Lower leg skin (tissue), 4 donors: ENCODE measurements at regions not wholly inside any gene's neighbourhood (a gene's known extent, or its start where the extent isn't known, plus 50 kb on each side); places are given as distances from the start of the nearest gene placed in this dataset.

Source experiments
- DNase-seq, 2 donors: peaks; one replicate each; pipeline ENCODE4 v3.0.0-alpha.2; 2019; ENCODE audit warnings: low spot score in 2 of 2
- H3K4me3 ChIP-seq: fragments of 200-600 bp; sonication (generic); 2 replicates; pipeline ENCODE4 v1.5.1; 2017; ENCODE audit warnings: mild to moderate bottlenecking, low read depth; ENCODE audit not compliant: poor library complexity, severe bottlenecking
- POLR2A ChIP-seq, 2 donors: fragments of 450-650 bp; IDR thresholded peaks; one replicate each; pipeline ENCODE4 v1.6.1; 2016 to 2017; ENCODE audit warnings: antibody characterized with exemption in 2 of 2, mild to moderate bottlenecking in 1 of 2, moderate library complexity in 1 of 2
- WGBS, 2 donors: methylation state at CpG; one replicate each; pipeline ENCODE4 v1.1.5; 2018; 5-methylcytosine and 5-hydroxymethylcytosine counted together
- intact Hi-C: fragments of 100-400 bp; cut with DNase I; formaldehyde crosslinking; loops from one replicate; pipeline ENCODE4 v1.15.0; 2023; ENCODE audit warnings: low total_unique reads
- TF ChIP-seq, protein P1 (sequence below), 3 donors: fragments of 450-650 bp; IDR thresholded peaks; one replicate each; pipeline ENCODE4 v1.5.1; 2016; ENCODE audit warnings: antibody characterized with exemption in 3 of 3, mild to moderate bottlenecking in 3 of 3, moderate library complexity in 2 of 3

DNA sequence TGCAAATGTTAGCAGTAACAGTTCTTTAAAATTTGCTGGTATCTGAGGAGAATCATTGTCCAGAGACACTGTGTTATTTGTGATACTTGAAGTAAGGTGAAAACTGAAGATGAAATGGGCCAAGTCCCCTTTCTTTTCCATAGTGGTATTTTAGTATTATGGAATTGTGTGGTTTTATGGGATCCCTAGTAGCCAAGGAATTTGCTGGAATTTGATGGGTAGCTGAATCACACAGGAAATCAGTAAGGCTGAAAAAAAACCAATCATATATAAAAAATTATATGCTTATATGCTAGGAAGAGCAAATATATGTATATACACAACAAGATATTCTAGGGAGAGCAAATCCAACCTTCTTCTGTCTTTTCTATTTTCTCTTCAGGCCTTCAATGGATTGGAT lies 54.2 kb upstream of the TACR1 start:
- TF ChIP-seq, protein P1, sequence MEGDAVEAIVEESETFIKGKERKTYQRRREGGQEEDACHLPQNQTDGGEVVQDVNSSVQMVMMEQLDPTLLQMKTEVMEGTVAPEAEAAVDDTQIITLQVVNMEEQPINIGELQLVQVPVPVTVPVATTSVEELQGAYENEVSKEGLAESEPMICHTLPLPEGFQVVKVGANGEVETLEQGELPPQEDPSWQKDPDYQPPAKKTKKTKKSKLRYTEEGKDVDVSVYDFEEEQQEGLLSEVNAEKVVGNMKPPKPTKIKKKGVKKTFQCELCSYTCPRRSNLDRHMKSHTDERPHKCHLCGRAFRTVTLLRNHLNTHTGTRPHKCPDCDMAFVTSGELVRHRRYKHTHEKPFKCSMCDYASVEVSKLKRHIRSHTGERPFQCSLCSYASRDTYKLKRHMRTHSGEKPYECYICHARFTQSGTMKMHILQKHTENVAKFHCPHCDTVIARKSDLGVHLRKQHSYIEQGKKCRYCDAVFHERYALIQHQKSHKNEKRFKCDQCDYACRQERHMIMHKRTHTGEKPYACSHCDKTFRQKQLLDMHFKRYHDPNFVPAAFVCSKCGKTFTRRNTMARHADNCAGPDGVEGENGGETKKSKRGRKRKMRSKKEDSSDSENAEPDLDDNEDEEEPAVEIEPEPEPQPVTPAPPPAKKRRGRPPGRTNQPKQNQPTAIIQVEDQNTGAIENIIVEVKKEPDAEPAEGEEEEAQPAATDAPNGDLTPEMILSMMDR (IDR thresholded peaks at IDR 0.05): no peak
- no peak for TF ChIP-seq POLR2A (IDR thresholded peaks at IDR 0.05)
- intact Hi-C loops: no loop called here
- no peak for DNase-seq
- no peak overlapping the region for H3K4me3 ChIP-seq

DNA sequence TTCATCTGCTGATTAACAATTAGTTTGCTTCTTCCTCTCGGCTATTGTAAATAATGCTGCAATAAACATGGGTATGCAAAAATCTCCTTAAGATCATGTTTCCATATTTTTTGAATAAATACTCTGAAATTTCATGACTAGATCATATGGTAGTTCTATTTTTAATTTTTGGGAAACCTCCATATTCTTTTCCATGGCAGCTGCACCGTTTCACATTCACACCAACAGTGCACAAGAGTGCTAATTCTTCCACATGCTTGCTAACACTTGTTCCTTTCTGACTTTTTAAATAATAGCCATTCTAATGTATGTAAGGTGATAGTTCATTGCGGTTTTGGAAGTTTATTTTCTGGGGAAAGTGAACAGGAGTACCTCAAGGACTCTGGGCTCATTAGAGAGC lies 52.6 kb upstream of the TACR1 start:
- no peak overlapping the region for H3K4me3 ChIP-seq
- 70 to 76% methylated on average over 3 of the region's 3 CpGs for WGBS, 2 donors
- no peak for DNase-seq
- no peak for TF ChIP-seq POLR2A (IDR thresholded peaks at IDR 0.05)
- TF ChIP-seq, protein P1 (IDR thresholded peaks at IDR 0.05): no peak
- intact Hi-C loops: no loop called here
